ENCODE measurements at regions not wholly inside any gene's neighbourhood (a gene's known extent, or its start where the extent isn't known, plus 50 kb on each side); places are given as distances from the start of the nearest gene placed in this dataset.

DNA sequence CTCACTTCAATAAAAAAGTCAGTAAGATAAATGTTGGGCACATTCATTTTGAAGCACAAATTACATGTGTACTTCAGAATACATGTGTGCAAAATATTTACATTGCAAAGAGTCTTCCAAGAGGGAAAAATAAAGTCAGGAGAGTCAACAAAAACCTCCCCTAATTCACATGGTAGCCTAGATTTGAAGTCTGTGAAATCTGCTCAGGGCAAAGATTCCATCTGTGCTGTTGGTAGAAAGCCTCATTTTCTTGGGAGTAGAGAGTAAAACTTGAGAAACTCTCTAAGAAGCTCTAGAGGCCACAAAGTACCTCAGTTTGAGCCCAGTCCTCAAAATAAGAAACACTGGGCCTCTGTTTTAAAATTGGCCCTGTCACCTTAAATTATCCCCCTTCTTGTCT lies 303.4 kb downstream of the RAB28 start:
- intact Hi-C loops (cut with micrococcal nuclease): no loop called here
- Histone ChIP-seq H3K4me2 (ENCODE audit: low read length) (no peak overlapping the region), H3K4me3 (replicated peaks in 1 of 2; ENCODE audit: low read depth in 1 of 2, low read length in 2 of 2) (no peak overlapping the region), H3K9me2 (ENCODE audit: insufficient read depth) (no peaks in the 10 kb centered on the region), H3K79me2 (ENCODE audit: insufficient read depth, low read length) (no peaks in the 10 kb centered on the region), H3K27ac (ENCODE audit: low read depth, low read length) (no peak overlapping the region), H3K27me3 (ENCODE audit: insufficient read depth, low read length) (no peaks in the 10 kb centered on the region), H4K20me1 (ENCODE audit: insufficient read depth) (no peaks in the 10 kb centered on the region), H2AFZ (ENCODE audit: low read depth, low read length, poor library complexity, severe bottlenecking) (no peak overlapping the region), H3K9me3 (ENCODE audit: control insufficient read depth in 1 of 2, insufficient read depth in 1 of 2, low read depth in 1 of 2, low read length in 2 of 2) (no peaks in the 10 kb centered on the region), H3K9ac (ENCODE audit: low read length) (no peak overlapping the region), H3K4me1 (ENCODE audit: control insufficient read depth in 1 of 2, insufficient read depth in 2 of 2, low read length in 2 of 2) (no peaks in the 10 kb centered on the region), H3K36me3 (ENCODE audit: control insufficient read depth in 1 of 2, insufficient read depth in 2 of 2, low read length in 2 of 2) (no peaks in the 10 kb centered on the region)
- DNase-seq (ENCODE audit: low read depth, low spot score) (no peak), ATAC-seq (no peak)
- ChIA-PET POLR2A (no interaction called here), CTCF (no interaction called here), RAD21 (ENCODE audit: low non-redundant PET in 1 of 2, low total read pairs in 2 of 2, uncharacterized antibody in 2 of 2, unreplicated experiment in 2 of 2) (no interaction called here)
- TF ChIP-seq EZH2 (IDR thresholded peaks at IDR 0.05) (no peak), CEBPB (IDR thresholded peaks at IDR 0.05; ENCODE audit: low read depth) (no peak), JUND (IDR thresholded peaks at IDR 0.05) (no peak), ZNF274 (IDR thresholded peaks at IDR 0.05; ENCODE audit: low read depth, low read length) (no peak), SP1 (IDR thresholded peaks at IDR 0.05; ENCODE audit: low read depth) (no peak), CBX3 (IDR thresholded peaks at IDR 0.05; ENCODE audit: low read depth) (no peak)
- no TSS peak for BruUV-seq (replicated peaks)

DNA sequence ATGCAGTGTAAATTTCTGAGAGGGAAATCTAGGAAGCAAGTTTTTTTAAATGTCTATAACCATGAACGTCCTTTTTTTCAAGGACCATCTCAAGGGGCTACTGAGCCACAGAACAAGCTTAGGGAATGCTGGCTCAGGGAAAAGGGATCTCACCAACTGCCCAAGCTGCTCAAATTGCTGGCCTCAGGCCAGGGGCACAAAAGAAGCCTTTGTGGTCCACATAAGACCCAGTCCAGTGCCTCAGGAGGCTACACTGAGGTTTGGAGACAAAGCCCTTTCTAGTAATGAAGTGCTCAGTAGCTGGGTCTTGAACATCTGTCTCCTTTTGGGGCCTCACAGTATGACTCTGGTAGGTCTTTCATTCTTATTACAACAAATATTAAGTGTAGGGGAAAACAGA lies 305.5 kb downstream of the RAB28 start:
- Histone ChIP-seq H3K9me3 (ENCODE audit: control insufficient read depth in 1 of 2, insufficient read depth in 1 of 2, low read depth in 1 of 2, low read length in 2 of 2) (no peaks in the 10 kb centered on the region), H3K9me2 (ENCODE audit: insufficient read depth) (no peaks in the 10 kb centered on the region), H3K36me3 (ENCODE audit: control insufficient read depth in 1 of 2, insufficient read depth in 2 of 2, low read length in 2 of 2) (no peaks in the 10 kb centered on the region), H2AFZ (ENCODE audit: low read depth, low read length, poor library complexity, severe bottlenecking) (no peak overlapping the region), H3K27me3 (ENCODE audit: insufficient read depth, low read length) (no peaks in the 10 kb centered on the region), H3K79me2 (ENCODE audit: insufficient read depth, low read length) (no peaks in the 10 kb centered on the region), H3K4me3 (replicated peaks in 1 of 2; ENCODE audit: low read depth in 1 of 2, low read length in 2 of 2) (no peak overlapping the region), H3K27ac (ENCODE audit: low read depth, low read length) (no peak overlapping the region), H3K9ac (ENCODE audit: low read length) (no peak overlapping the region), H4K20me1 (ENCODE audit: insufficient read depth) (no peaks in the 10 kb centered on the region), H3K4me1 (ENCODE audit: control insufficient read depth in 1 of 2, insufficient read depth in 2 of 2, low read length in 2 of 2) (no peaks in the 10 kb centered on the region), H3K4me2 (ENCODE audit: low read length) (no peak overlapping the region)
- ATAC-seq (no peak), DNase-seq (ENCODE audit: low read depth, low spot score) (no peak)
- ChIA-PET CTCF (no interaction called here), RAD21 (ENCODE audit: low non-redundant PET in 1 of 2, low total read pairs in 2 of 2, uncharacterized antibody in 2 of 2, unreplicated experiment in 2 of 2) (no interaction called here), POLR2A (no interaction called here)
- TF ChIP-seq CEBPB (IDR thresholded peaks at IDR 0.05; ENCODE audit: low read depth): no peak
- TF ChIP-seq EZH2phosphoT487 (IDR thresholded peaks at IDR 0.05; ENCODE audit: borderline replicate concordance): no peak
- no peak for TF ChIP-seq POLR2AphosphoS5 (IDR thresholded peaks at IDR 0.05; ENCODE audit: low read depth, low read length)
- no peak for TF ChIP-seq YY1 (IDR thresholded peaks at IDR 0.05; ENCODE audit: extremely low read depth, insufficient replicate concordance, low read depth, low read length)
- TF ChIP-seq EZH2 (IDR thresholded peaks at IDR 0.05): no peak
- TF ChIP-seq, protein P1, sequence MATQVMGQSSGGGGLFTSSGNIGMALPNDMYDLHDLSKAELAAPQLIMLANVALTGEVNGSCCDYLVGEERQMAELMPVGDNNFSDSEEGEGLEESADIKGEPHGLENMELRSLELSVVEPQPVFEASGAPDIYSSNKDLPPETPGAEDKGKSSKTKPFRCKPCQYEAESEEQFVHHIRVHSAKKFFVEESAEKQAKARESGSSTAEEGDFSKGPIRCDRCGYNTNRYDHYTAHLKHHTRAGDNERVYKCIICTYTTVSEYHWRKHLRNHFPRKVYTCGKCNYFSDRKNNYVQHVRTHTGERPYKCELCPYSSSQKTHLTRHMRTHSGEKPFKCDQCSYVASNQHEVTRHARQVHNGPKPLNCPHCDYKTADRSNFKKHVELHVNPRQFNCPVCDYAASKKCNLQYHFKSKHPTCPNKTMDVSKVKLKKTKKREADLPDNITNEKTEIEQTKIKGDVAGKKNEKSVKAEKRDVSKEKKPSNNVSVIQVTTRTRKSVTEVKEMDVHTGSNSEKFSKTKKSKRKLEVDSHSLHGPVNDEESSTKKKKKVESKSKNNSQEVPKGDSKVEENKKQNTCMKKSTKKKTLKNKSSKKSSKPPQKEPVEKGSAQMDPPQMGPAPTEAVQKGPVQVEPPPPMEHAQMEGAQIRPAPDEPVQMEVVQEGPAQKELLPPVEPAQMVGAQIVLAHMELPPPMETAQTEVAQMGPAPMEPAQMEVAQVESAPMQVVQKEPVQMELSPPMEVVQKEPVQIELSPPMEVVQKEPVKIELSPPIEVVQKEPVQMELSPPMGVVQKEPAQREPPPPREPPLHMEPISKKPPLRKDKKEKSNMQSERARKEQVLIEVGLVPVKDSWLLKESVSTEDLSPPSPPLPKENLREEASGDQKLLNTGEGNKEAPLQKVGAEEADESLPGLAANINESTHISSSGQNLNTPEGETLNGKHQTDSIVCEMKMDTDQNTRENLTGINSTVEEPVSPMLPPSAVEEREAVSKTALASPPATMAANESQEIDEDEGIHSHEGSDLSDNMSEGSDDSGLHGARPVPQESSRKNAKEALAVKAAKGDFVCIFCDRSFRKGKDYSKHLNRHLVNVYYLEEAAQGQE (IDR thresholded peaks at IDR 0.05; ENCODE audit: low read depth): no peak
- no peak for TF ChIP-seq SP1 (IDR thresholded peaks at IDR 0.05; ENCODE audit: low read depth)
- TF ChIP-seq SIN3A (IDR thresholded peaks at IDR 0.05; ENCODE audit: low read depth): no peak
- intact Hi-C loops (cut with micrococcal nuclease): no loop called here
- no TSS peak for BruUV-seq (replicated peaks)
